DND-41 (cell line): ENCODE measurements at regions not wholly inside any gene's neighbourhood (a gene's known extent, or its start where the extent isn't known, plus 50 kb on each side); places are given as distances from the start of the nearest gene placed in this dataset.

Experiments
- CTCF ChIP-seq: IDR thresholded peaks from 2 replicates; pipeline ENCODE4 v1.5.1; 2012; ENCODE audit warnings: borderline replicate concordance, low read length, moderate library complexity, mild to moderate bottlenecking; ENCODE audit not compliant: poor library complexity, severe bottlenecking; ENCODE audit errors: extremely low read depth
- EZH2 ChIP-seq: IDR thresholded peaks from 3 replicates; pipeline ENCODE4 v1.6.1; 2012; ENCODE audit warnings: borderline replicate concordance, low read depth, mild to moderate bottlenecking, moderate library complexity, low read length, inconsistent platforms; ENCODE audit not compliant: severe bottlenecking

DNA sequence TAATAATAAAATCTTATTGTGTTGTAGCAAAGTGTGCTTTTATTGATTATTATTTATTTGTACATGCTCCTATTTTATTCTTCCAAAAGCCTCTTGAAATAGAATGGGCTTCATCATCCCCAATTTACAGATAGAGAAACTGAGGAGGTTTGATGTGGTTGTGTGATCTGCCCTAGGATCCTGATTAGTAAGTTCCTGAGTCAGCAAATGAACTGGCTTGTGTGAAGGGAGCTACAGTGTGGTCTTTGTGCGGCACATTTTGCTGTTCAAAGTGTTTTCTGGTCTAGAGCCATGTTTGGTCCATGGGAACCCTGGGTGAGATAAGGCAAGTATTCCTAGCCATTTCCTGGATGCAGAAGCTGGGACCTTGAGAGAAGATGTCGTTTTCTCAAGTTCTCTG, 326.9 kb downstream of the MEIS1 start:
- TF ChIP-seq CTCF, result no peak
- TF ChIP-seq EZH2, result no peak
